ENCODE measurements at regions not wholly inside any gene's neighbourhood (a gene's known extent, or its start where the extent isn't known, plus 50 kb on each side); places are given as distances from the start of the nearest gene placed in this dataset.
"Not testable (repeated sequence)": the region's sequence is repeated elsewhere in the genome, so short reads cannot be mapped to it uniquely, and the experiment has no call there.

GRCh38 chr10:131816157-131816775 lies 84.5 kb upstream of the PPP2R2D start:
- Histone ChIP-seq H3K4me1 (ENCODE audit: control insufficient read depth, insufficient read depth, low read length) (no peaks in the 10 kb centered on the region), H3K4me3 (ENCODE audit: low read length) (no peak overlapping the region), H3K27ac (ENCODE audit: low read depth, low read length) (no peak overlapping the region), H3K9ac (ENCODE audit: low read length) (no peak overlapping the region), H3K27me3 (ENCODE audit: control insufficient read depth, insufficient read depth, low read length) (no peaks in the 10 kb centered on the region), H3K36me3 (ENCODE audit: control insufficient read depth, insufficient read depth, low read length) (no peaks in the 10 kb centered on the region)

- Histone ChIP-seq H3K4me1 (ENCODE audit: control insufficient read depth, insufficient read depth, low read length) (no peaks in the 10 kb centered on the region), H3K4me3 (ENCODE audit: low read length) (no peak overlapping the region)
These were observed 83.7 kb upstream of the PPP2R2D start for GRCh38 chr10:131816941-131817700.

GRCh38 chr10:131817866-131818509 lies 82.8 kb upstream of the PPP2R2D start:
- Histone ChIP-seq H3K27ac (ENCODE audit: low read depth, low read length) (no peak overlapping the region), H3K27me3 (ENCODE audit: control insufficient read depth, insufficient read depth, low read length) (no peaks in the 10 kb centered on the region), H3K4me3 (ENCODE audit: low read length) (no peak overlapping the region), H3K9ac (ENCODE audit: low read length) (no peak overlapping the region), H3K4me1 (ENCODE audit: control insufficient read depth, insufficient read depth, low read length) (no peaks in the 10 kb centered on the region), H3K36me3 (ENCODE audit: control insufficient read depth, insufficient read depth, low read length) (no peaks in the 10 kb centered on the region)

More at GRCh38 chr10:131816941-131817700, 83.7 kb upstream of the PPP2R2D start:
- H3K9ac ChIP-seq (ENCODE audit: low read length) = no peak overlapping the region
- H3K36me3 ChIP-seq (ENCODE audit: control insufficient read depth, insufficient read depth, low read length) = no peaks in the 10 kb centered on the region
- no peaks in the 10 kb centered on the region for H3K27me3 ChIP-seq (ENCODE audit: control insufficient read depth, insufficient read depth, low read length)
- H3K27ac ChIP-seq (ENCODE audit: low read depth, low read length) = no peak overlapping the region

- Histone ChIP-seq H3K4me3 (ENCODE audit: low read length) (no peak overlapping the region), H3K36me3 (ENCODE audit: control insufficient read depth, insufficient read depth, low read length) (no peaks in the 10 kb centered on the region), H3K4me1 (ENCODE audit: control insufficient read depth, insufficient read depth, low read length) (no peaks in the 10 kb centered on the region), H3K9ac (ENCODE audit: low read length) (no peak overlapping the region), H3K27me3 (ENCODE audit: control insufficient read depth, insufficient read depth, low read length) (no peaks in the 10 kb centered on the region), H3K27ac (ENCODE audit: low read depth, low read length) (no peak overlapping the region)
These were observed 82.1 kb upstream of the PPP2R2D start for GRCh38 chr10:131818510-131819234.

GRCh38 chr10:131819241-131820072 lies 81.4 kb upstream of the PPP2R2D start:
- H3K9ac ChIP-seq (ENCODE audit: low read length) = no peak overlapping the region
- no peak overlapping the region for H3K4me3 ChIP-seq (ENCODE audit: low read length)
- no peak overlapping the region for H3K27ac ChIP-seq (ENCODE audit: low read depth, low read length)
- no peaks in the 10 kb centered on the region for H3K27me3 ChIP-seq (ENCODE audit: control insufficient read depth, insufficient read depth, low read length)
- H3K4me1 ChIP-seq (ENCODE audit: control insufficient read depth, insufficient read depth, low read length) = no peaks in the 10 kb centered on the region
- H3K36me3 ChIP-seq (ENCODE audit: control insufficient read depth, insufficient read depth, low read length) = no peaks in the 10 kb centered on the region

- Histone ChIP-seq H3K36me3 (ENCODE audit: control insufficient read depth, insufficient read depth, low read length) (no peaks in the 10 kb centered on the region), H3K9ac (ENCODE audit: low read length) (no peak overlapping the region), H3K27me3 (ENCODE audit: control insufficient read depth, insufficient read depth, low read length) (no peaks in the 10 kb centered on the region), H3K27ac (ENCODE audit: low read depth, low read length) (no peak overlapping the region), H3K4me1 (ENCODE audit: control insufficient read depth, insufficient read depth, low read length) (no peaks in the 10 kb centered on the region), H3K4me3 (ENCODE audit: low read length) (no peak overlapping the region)
These were observed 80.2 kb upstream of the PPP2R2D start for GRCh38 chr10:131820626-131821025.

GRCh38 chr10:131821378-131822012 lies 79.3 kb upstream of the PPP2R2D start:
- H3K9ac ChIP-seq (ENCODE audit: low read length) = no peak overlapping the region
- no peaks in the 10 kb centered on the region for H3K27me3 ChIP-seq (ENCODE audit: control insufficient read depth, insufficient read depth, low read length)
- H3K27ac ChIP-seq (ENCODE audit: low read depth, low read length) = no peak overlapping the region
- H3K36me3 ChIP-seq (ENCODE audit: control insufficient read depth, insufficient read depth, low read length) = no peaks in the 10 kb centered on the region
- H3K4me1 ChIP-seq (ENCODE audit: control insufficient read depth, insufficient read depth, low read length) = no peaks in the 10 kb centered on the region
- no peak overlapping the region for H3K4me3 ChIP-seq (ENCODE audit: low read length)

GRCh38 chr10:131822013-131822691 lies 78.7 kb upstream of the PPP2R2D start:
- no peak overlapping the region for H3K9ac ChIP-seq (ENCODE audit: low read length)
- no peak overlapping the region for H3K4me3 ChIP-seq (ENCODE audit: low read length)
- no peaks in the 10 kb centered on the region for H3K27me3 ChIP-seq (ENCODE audit: control insufficient read depth, insufficient read depth, low read length)
- no peaks in the 10 kb centered on the region for H3K4me1 ChIP-seq (ENCODE audit: control insufficient read depth, insufficient read depth, low read length)
- H3K36me3 ChIP-seq (ENCODE audit: control insufficient read depth, insufficient read depth, low read length) = no peaks in the 10 kb centered on the region
- H3K27ac ChIP-seq (ENCODE audit: low read depth, low read length) = no peak overlapping the region

- Histone ChIP-seq H3K36me3 (ENCODE audit: control insufficient read depth, insufficient read depth, low read length) (no peaks in the 10 kb centered on the region), H3K27me3 (ENCODE audit: control insufficient read depth, insufficient read depth, low read length) (no peaks in the 10 kb centered on the region), H3K4me1 (ENCODE audit: control insufficient read depth, insufficient read depth, low read length) (no peaks in the 10 kb centered on the region), H3K27ac (ENCODE audit: low read depth, low read length) (no peak overlapping the region), H3K4me3 (ENCODE audit: low read length) (no peak overlapping the region), H3K9ac (ENCODE audit: low read length) (no peak overlapping the region)
These were observed 78.0 kb upstream of the PPP2R2D start for GRCh38 chr10:131822692-131823245.

GRCh38 chr10:131823601-131824099 lies 77.2 kb upstream of the PPP2R2D start:
- H3K4me1 ChIP-seq (ENCODE audit: control insufficient read depth, insufficient read depth, low read length); H3K36me3 ChIP-seq (ENCODE audit: control insufficient read depth, insufficient read depth, low read length); H3K27me3 ChIP-seq (ENCODE audit: control insufficient read depth, insufficient read depth, low read length); H3K4me3 ChIP-seq (ENCODE audit: low read length); H3K9ac ChIP-seq (ENCODE audit: low read length); H3K27ac ChIP-seq (ENCODE audit: low read depth, low read length): not testable (repeated sequence)

Measured in rectal smooth muscle tissue (tissue), 1 donor.